ENCODE measurements at regions not wholly inside any gene's neighbourhood (a gene's known extent, or its start where the extent isn't known, plus 50 kb on each side); places are given as distances from the start of the nearest gene placed in this dataset.

DNA sequence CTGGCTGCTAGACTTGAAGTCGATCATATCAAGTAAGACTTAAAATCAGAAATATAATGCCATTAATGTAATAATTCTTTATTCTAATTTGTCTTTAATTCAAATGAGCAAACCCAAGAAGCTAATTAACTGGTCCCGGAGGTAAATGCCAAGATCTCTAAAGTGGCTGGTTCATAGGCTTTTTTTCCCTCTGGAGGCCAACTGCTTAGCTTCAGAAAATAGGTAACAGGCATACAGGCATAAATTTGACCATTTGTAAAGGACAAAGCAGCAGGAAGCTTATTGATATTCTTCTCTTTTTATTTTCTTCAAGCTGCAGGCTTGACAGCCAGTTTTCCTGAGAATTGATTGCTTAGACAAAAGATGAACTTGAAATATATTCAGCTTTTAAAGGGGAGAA is 158.6 kb upstream of the RAP2B start:
- DNase-seq (ENCODE audit: low spot score) = no peak
- intact Hi-C loops (cut with DNase I) = no loop called here

DNA sequence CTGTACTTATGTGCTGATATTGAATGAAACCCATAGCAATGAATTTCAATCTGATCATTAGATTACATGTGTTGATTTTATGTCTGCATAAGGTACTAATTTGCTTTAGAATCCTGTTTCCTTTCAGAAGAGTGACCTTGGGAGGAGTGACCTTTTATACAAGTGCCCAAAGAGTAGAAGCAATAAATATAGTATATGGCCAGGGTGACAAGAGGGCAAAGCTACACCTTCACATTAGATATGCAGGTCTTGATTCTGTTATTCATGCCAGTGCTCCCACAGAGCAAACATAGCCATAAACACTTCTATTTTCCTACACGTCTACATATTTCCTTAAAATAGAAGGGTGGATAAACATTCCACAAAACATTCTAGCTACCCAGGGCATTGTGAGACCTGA is 158.2 kb upstream of the RAP2B start:
- no peak for DNase-seq (ENCODE audit: low spot score)

DNA sequence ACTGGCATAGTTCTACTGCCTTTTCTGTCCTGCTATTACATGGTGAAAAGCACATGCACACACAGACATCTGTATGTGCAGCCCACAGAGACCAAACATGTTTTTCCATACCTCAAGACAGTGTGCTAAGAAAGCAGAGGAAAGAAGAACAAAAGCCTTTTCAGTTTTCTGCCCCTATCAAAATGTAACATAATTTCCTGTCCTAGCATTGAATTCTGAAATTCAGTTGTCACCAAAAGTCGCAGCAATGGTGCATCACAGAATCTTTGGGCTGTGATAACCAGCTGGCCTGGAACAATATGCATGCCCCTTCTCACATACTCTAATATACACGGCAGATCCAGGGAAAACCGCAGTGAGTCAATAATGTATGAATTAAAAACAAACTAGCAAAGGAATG is 153.8 kb upstream of the RAP2B start:
- DNase-seq (ENCODE audit: low spot score) = no peak
- intact Hi-C loops (cut with DNase I) = no loop called here

More for the DNA sequence above, 158.2 kb upstream of the RAP2B start:
- intact Hi-C loops (cut with DNase I) = no loop called here

DNA sequence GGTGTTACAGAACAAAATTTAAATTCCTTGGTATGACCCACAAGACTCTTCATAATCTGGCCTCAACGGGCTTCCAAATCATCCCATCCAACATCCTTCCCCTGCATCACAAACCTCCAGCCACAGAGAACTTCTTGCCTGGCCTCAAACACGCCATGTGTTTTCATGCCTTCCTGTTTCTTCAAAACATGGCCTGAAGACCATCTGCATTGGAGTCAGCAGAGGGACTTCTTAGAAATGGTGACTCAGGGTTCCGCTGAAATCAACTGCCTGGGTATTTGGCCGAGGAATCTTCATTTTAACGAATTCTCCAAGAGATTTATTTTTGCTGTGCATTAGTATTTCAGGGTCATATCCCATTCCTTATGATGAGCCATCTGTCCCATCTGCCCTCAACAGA is 138.1 kb upstream of the RAP2B start:
- intact Hi-C loops (cut with DNase I) = loop anchor here (10.0 kb wide), 1 partner anchor 1231 kb away; no protein-coding TSS in a partner anchor
- DNase-seq (ENCODE audit: low spot score) = no peak

DNA sequence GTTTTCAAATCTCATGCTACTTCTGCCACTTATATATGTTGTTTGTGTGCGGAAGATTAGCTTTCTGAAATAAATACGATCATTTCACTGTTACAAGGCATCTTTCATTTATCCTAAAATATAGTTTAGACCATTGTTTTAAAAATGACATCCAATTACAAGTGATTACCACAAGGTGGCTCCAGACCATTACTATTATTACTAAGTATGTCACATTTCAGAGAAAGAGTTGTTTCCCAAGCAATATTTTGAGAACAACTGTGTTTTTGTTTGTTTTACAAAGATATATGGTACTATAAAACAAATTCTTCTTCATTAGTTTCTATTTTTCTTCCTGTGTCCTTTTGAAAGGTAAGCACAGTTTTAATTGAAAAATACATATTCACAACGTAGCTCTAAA is 136.0 kb upstream of the RAP2B start:
- no peak for DNase-seq (ENCODE audit: low spot score)
- intact Hi-C loops (cut with DNase I) = loop anchor here (5.0 to 10.0 kb wide), 3 partner anchors 571 to 1229 kb away; no protein-coding TSS in a partner anchor

DNA sequence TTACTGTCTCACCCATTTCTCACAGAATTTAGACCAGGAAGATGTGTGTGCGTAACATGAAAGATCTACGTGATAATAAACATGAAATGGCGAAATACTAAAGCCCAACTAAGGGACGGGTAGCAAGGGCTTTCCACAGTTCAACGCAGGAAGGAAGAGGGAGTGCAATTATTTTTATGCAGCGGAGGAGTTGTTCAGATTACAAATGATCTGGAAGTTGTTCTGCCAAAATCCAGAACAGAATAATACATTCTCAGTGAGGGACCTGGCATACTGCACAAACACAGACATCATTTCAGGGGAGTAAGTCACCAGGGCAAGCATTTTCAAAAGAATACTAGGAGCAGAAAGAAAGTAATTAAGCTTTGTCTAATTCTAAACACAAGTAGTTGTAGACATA is 133.6 kb upstream of the RAP2B start:
- no peak for DNase-seq (ENCODE audit: low spot score)
- intact Hi-C loops (cut with DNase I) = loop anchor here (5.0 to 10.0 kb wide), 3 partner anchors 569 to 1226 kb away; no protein-coding TSS in a partner anchor

DNA sequence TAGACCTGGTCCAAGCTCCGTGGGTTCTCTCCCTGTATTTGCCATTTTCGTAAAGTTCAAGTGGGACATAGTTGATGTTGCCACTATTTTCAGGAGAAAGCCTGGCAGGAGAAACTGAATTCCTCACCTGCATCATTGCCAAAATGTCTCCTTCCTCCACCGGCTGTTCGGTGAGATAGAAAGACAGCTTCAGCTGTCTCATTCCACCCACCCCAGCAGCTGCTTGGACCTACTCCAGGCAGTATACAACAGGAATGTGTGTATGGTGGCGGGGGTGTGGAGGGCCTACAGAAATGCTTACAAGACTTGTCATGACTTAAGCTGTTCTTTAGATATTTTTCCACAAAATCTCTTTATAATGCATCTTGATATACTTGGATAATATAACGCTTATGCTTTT is 132.7 kb upstream of the RAP2B start:
- intact Hi-C loops (cut with DNase I) = loop anchor here (5.0 to 10.0 kb wide), 3 partner anchors 568 to 1225 kb away; no protein-coding TSS in a partner anchor
- DNase-seq (ENCODE audit: low spot score) = no peak

DNA sequence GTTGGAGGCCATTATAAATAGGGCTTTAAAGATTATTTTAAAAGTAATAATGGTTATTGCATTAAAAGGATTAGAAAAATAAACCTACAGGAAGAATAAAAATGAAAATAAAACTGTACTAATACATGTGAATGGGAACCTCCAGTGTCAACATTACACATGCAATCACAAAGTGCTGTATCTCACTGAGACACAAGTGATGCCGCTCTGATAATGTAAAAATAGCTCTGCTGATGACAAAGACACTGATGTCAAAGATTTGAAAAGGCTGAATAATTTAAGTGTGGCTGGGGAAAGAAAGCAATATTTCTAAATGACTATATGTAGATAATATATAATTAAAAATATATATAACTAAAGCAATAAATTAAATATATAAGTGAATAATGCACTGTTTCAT is 129.1 kb upstream of the RAP2B start:
- DNase-seq (ENCODE audit: low spot score) = no peak
- intact Hi-C loops (cut with DNase I) = no loop called here

DNA sequence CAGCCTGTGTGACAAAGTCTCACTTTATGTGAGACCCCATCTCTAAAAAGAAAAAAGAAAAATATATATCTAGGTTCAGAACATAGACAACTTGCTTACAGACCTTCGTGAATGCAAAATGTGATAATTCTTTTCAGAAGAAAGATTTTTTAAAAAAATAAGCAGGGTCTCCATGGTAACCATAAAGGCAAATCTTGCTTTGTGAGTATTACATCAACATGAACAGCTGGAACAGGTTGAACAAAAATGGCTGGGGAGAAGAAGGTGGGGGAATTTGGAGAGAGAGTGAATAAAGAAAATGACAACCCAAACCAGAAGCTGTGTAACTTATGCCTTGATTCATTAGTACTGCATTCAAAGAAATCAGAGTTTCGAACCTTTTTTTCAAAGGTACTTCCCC is 125.2 kb upstream of the RAP2B start:
- intact Hi-C loops (cut with DNase I) = no loop called here

DNA sequence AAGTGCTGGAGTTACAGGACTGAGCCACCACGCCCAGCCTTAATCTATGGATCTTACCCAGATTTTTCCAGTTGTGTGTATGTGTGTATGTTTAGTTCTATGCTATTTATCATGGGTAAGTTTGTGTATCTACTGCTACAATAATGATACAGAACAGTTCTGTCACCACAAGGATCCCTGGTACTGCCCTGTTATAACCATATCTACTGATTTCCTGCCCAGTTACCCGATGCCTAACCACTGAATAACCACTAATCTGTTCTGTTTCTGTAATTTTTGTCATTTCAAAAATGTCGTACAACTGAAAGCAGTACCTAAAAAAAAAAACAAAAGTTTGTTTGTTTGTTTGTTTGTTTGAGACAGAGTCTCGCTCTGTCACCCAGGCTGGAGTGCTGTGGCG is 123.7 kb upstream of the RAP2B start:
- DNase-seq (ENCODE audit: low spot score) = no peak
- intact Hi-C loops (cut with DNase I) = no loop called here

More for the DNA sequence above, 125.2 kb upstream of the RAP2B start:
- DNase-seq (ENCODE audit: low spot score) = no peak

DNA sequence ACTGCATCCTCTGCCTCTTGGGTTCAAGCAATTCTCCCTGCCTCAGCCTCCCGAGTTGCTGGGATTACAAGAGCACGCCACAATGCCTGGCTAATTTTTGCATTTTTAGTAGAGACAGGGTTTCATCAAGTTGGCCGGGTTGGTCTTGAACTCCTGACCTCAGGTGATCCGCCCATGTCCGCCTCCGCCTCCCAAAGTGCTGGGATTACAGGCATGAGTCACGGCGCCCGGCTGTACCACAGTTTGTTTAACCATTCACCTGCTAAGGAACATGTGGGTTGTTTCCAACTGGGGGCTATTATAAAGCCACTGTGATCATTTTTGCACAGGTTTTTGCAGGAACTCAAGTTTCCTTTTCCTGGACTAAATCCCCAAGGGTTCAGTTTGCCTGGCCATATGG is 123.2 kb upstream of the RAP2B start:
- no peak for DNase-seq (ENCODE audit: low spot score)
- intact Hi-C loops (cut with DNase I) = no loop called here

DNA sequence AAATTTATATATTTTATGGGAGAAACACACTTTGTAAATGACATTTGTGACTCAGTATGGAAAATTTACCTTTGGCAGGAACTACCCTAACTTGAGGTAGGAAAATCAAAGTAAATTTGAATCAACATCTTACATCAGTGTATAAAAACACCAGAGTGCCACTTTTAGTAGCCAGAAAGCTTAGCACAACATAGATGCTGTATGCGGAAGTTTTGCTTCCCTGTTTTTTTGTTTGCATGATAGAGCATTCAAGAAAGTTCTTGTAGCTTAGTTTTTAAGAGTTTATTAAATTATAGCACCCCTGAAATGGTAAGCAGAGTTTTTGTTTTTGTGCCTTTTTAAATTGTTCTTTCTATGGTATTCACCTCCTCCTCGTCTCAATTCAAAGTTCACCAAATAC is 120.8 kb upstream of the RAP2B start:
- intact Hi-C loops (cut with DNase I) = loop anchor here (5.0 kb wide), 4 partner anchors 121 to 726 kb away; partner anchors contain the start of gene RAP2B
- DNase-seq (ENCODE audit: low spot score) = no peak

DNA sequence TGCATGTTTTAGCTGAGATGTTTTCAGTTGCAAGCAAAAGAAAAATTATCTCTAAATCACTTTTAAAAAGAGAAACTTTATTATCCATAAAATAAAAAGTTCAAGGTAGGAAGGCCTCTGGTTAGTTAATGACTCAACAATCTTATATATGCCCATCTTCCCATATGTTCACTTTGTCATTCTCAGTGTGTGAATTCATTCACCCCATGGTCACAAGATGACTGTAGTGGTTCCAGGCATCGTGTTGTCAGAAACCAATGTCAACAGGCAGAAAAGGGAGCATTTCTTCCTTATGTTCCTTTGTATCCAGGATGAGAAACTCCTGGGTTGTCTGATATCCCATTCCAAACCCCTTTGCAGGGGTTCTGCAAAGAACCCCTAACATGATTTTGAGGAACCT is 119.9 kb upstream of the RAP2B start:
- intact Hi-C loops (cut with DNase I) = loop anchor here (5.0 kb wide), 4 partner anchors 120 to 725 kb away; partner anchors contain the start of gene RAP2B

DNA sequence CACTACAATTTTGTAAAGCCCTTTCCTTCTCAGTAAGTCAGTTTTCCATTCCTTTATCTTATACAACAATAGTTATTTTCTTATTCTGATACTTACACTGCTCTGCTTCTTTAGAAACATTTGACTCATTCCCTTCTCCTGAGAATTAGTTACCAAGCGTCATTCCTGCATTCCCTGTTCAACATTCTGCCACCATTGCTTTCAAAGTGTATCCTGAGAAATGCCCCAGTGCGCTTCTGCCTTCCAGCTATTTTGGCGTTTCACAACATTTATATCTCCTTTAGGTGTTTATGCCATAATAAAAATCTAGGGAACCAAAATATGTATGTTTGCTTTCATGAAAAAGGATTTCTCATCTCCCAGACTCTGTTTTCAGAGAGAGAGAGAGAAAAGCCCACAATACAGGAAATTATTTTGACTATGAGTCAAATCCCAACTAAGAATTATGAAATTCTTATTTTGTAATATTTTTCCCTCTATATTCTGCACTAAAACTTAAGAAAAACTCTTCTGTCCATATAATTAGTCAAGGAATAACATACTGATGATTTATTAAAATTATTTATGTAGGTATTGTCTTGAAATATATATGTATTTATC is 118.2 kb upstream of the RAP2B start:
- intact Hi-C loops (cut with DNase I) = loop anchor here (5.0 kb wide), 4 partner anchors 118 to 723 kb away; partner anchors contain the start of gene RAP2B
- DNase-seq (ENCODE audit: low spot score) = no peak

More for the DNA sequence above, 119.9 kb upstream of the RAP2B start:
- DNase-seq (ENCODE audit: low spot score) = no peak

DNA sequence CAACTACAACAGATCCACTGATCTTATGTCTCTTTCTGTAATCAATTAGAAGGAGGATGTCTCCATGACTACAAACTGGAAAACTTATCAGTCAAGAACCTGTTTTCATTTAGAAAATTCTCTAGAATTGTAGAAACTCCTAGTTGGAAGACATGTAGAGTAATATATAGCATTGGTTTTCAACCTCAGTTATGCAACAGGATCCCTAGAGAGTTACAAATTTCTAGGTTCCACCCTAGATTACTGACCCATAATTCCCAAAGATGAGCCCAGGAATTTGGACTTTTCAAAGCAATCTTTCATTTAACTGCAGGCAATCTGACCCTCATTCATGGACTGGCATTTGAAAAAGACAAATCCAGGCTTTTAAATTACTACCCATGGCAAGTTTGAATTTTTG is 116.9 kb upstream of the RAP2B start:
- DNase-seq (ENCODE audit: low spot score) = no peak
- intact Hi-C loops (cut with DNase I) = no loop called here

DNA sequence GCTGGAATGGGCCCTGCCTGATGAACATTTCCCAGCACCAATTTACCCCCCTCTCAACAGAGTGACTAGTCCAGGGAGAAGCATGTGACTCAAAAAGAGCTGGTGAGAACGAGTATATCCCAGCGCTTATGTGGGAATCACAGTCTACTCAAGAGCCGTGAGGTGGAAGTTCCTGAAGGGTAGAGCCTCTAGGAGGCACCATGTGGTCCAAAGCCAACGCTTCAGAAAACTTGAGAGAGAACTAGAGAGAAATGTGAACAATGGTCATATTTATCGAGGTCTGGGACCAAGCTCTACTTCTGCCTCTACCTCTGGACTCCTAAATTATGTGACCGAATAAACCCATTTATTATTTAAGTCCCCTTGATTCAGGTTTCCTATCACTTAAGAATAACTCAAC is 111.0 kb upstream of the RAP2B start:
- DNase-seq (ENCODE audit: low spot score) = no peak
- intact Hi-C loops (cut with DNase I) = loop anchor here (5.0 kb wide), 1 partner anchor 236 kb away; no protein-coding TSS in a partner anchor

DNA sequence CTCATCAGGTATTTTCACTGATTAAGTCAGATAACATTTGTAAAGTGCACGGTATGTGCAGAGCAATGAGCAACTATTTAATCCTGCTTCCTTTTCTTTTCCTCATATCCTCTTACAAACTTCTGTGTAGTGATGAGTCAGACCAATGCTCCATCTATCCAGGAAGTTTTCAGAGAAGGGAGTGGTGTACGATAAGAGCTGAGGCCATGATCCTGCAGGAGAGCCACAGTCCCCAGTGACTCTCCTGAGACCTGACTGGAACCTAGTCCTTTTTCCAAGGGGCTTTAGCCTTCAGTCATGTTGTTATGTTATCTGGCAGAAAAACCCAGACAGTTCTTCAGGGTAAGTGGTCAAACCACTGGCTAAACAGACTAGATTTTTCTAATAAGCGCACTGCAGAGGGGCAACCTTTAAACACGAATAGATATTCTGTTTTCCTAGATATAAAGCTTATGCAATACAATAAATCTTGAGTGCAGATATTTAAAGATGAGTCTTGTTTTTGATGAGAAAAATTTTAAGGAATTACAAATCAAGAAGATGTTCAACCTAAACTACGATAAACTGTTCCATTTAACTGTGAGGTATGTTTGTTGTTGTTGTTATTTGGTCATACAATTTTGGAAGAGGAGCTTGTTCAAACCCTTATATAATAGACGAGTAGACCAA is 110.5 kb upstream of the RAP2B start:
- DNase-seq (ENCODE audit: low spot score) = no peak
- intact Hi-C loops (cut with DNase I) = loop anchor here (5.0 kb wide), 1 partner anchor 236 kb away; no protein-coding TSS in a partner anchor

DNA sequence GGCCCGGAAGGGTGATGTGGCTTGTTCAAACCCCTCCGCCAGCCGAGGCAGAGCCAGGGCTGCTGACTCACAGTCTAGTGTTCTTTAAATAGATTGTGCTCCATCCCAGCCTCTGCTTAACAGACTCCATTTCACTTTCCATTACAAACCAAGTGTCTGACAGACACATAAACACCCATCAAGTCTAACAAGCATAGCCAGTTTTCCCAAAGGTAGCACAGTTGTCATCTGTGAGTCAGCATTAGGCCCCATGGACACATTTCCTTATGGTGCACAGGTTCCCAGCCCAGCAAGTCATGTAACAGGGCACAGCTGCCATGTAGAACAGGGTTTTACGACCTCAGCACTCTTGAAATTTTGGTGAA is 109.9 kb upstream of the RAP2B start:
- intact Hi-C loops (cut with DNase I) = loop anchor here (5.0 kb wide), 1 partner anchor 235 kb away; no protein-coding TSS in a partner anchor
- DNase-seq (ENCODE audit: low spot score) = no peak

DNA sequence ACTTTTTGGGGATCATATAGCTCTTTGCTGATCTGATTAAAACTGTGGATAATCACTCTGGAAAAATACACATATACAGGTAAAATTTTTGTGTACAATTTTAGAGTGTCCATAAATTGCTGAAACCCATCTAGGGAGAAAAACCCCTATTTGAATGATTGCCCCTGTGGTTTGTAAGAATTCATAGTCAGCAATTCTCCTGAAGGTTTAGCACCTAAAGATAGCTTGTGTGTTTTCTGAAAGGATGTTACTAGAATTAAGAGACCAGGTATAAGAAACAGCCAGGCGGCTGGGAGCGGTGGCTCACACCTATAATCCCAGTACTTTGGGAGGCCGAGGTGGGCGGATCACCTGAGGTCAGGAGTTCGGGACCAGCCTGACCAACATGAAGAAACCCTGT is 106.8 kb upstream of the RAP2B start:
- intact Hi-C loops (cut with DNase I) = no loop called here
- no peak for DNase-seq (ENCODE audit: low spot score)

DNA sequence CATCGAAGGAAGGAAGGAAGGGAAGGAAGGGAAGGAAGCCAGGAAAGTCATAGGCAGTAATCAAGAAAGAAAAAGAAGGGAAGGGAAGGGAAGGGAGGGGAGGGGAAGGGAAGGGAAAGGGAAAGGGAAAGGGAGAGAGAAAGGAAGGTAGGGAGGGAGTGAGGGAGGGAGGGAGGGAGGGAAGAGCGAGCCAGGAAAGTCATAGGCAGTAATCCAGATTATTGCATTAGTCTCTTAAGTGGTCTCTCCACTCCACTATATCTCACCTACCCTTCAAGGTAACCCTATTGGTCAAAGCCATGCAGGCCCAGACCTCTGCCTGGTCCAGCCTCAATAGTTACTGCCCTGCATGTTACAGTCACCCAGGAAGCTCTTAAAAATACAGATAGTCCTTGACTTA is 106.2 kb upstream of the RAP2B start:
- intact Hi-C loops (cut with DNase I) = no loop called here

More for the DNA sequence above, 106.2 kb upstream of the RAP2B start:
- no peak for DNase-seq (ENCODE audit: low spot score)

Measured in cardiac septum (tissue), 1 donor.